ES-I3 (cell line): ENCODE measurements at regions not wholly inside any gene's neighbourhood (a gene's known extent, or its start where the extent isn't known, plus 50 kb on each side); places are given as distances from the start of the nearest gene placed in this dataset.

Source experiments
- H3K36me3 ChIP-seq: 2 replicates; pipeline ENCODE4 v1.6.1; 2013; ENCODE audit warnings: mild to moderate bottlenecking, low read length, control low read depth, moderate library complexity; ENCODE audit not compliant: insufficient read depth
- H3K4me1 ChIP-seq: 2 replicates; pipeline ENCODE4 v1.6.1; 2013; ENCODE audit warnings: mild to moderate bottlenecking, control low read depth, low read length; ENCODE audit not compliant: insufficient read depth
- H3K9ac ChIP-seq: 2 replicates; pipeline ENCODE4 v1.6.1; 2013; ENCODE audit warnings: low read depth, mild to moderate bottlenecking, low read length, moderate library complexity
- H3K9me3 ChIP-seq: 2 replicates; pipeline ENCODE4 v1.6.1; 2013; ENCODE audit warnings: mild to moderate bottlenecking, low read length, moderate library complexity; ENCODE audit not compliant: control insufficient read depth, insufficient read depth

GRCh38 chr4:170657761-170658160 is 568.0 kb upstream of the AADAT start:
- Histone ChIP-seq H3K36me3 (no peaks in the 10 kb centered on the region), H3K9me3 (no peaks in the 10 kb centered on the region), H3K4me1 (no peaks in the 10 kb centered on the region), H3K9ac (no peak overlapping the region)

DNA sequence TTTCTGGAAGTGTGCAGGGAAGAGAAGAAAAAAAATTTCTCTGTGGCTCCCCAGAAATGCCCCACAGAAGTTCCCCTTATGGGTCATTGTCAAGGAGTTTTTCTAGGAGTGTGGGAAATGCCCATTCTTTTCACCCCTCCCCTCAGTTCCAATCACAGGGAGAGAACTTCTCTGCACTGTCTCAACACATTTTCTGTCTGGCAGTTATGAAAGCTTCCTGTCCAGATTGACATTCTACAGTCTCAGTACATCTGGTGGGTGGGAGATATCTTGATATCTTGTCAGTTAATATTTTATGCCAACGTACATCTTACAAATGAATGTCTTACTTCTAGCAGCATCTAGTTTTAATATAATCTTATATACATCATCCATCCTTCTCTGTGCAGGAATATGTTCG is 566.8 kb upstream of the AADAT start:
- no peak overlapping the region for H3K9ac ChIP-seq
- H3K9me3 ChIP-seq = no peaks in the 10 kb centered on the region
- no peaks in the 10 kb centered on the region for H3K4me1 ChIP-seq
- no peaks in the 10 kb centered on the region for H3K36me3 ChIP-seq

DNA sequence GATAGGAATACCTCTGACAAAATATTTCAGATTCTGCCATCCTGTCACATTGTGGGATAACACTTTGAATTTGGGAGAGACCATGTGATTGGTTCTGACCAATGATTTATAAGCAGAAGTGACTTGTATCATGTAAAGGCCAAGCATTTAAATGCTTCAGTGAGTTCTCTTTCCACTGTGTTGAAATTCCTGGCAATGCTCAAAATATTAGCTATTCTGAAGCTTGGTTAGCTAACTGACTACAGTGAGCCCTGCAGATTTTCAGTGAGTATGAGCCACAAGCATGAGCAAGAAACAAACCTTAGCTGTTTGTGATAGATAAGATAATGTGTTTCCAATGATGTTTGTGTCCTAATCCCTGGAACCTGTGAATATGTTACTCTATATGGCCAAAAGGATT is 562.8 kb upstream of the AADAT start:
- Histone ChIP-seq H3K9ac (no peak overlapping the region), H3K9me3 (no peaks in the 10 kb centered on the region), H3K36me3 (no peaks in the 10 kb centered on the region), H3K4me1 (no peaks in the 10 kb centered on the region)

- H3K4me1 ChIP-seq = no peaks in the 10 kb centered on the region
- H3K9me3 ChIP-seq = no peaks in the 10 kb centered on the region
- H3K9ac ChIP-seq = no peak overlapping the region
- no peaks in the 10 kb centered on the region for H3K36me3 ChIP-seq
Measured at GRCh38 chr4:170651786-170652185, 562.0 kb upstream of the AADAT start.

DNA sequence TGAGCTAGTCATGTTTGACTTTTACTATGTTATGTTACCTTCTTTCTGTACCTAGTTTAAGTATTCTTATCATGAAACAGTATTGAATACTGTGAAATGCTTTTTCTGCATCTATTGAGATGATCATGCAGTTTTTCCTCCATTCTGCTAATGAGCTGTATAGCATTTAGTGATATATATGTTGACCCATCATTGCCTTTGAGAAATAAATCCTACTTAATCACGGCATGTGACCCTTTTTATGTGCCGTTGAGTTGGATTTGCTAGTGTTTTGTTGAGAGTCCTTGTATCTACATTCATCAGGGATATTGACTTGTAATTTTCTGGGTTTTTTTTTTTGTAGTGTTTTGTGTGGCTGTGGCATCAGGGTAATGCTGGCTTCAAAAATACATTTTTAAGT is 537.7 kb upstream of the AADAT start:
- Histone ChIP-seq H3K9ac (no peak overlapping the region), H3K4me1 (no peaks in the 10 kb centered on the region), H3K36me3 (no peaks in the 10 kb centered on the region), H3K9me3 (no peaks in the 10 kb centered on the region)

- H3K9ac ChIP-seq = no peak overlapping the region
- H3K36me3 ChIP-seq = no peaks in the 10 kb centered on the region
- no peaks in the 10 kb centered on the region for H3K9me3 ChIP-seq
- H3K4me1 ChIP-seq = no peaks in the 10 kb centered on the region
Measured at GRCh38 chr4:170623899-170624298, 534.1 kb upstream of the AADAT start.

DNA sequence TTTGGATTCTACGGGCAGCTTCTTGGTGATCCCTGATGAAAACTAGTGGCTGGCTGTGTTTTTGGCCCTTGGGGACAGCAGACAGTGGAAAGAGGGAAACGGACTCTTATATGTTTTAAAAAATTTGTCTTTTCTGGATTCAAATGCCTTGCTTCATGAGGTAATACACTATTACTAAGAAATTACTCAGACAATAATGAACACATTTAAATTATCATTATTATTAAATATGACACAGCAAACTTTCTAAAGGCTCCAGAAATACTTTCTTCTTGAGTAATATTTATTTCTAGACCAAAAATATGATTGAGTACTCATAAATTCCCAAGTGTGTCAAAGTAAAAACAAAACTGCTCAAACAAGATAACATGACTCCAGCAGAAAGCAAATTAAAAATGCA is 520.7 kb upstream of the AADAT start:
- Histone ChIP-seq H3K9me3 (no peaks in the 10 kb centered on the region), H3K36me3 (no peaks in the 10 kb centered on the region), H3K4me1 (no peaks in the 10 kb centered on the region), H3K9ac (no peak overlapping the region)

DNA sequence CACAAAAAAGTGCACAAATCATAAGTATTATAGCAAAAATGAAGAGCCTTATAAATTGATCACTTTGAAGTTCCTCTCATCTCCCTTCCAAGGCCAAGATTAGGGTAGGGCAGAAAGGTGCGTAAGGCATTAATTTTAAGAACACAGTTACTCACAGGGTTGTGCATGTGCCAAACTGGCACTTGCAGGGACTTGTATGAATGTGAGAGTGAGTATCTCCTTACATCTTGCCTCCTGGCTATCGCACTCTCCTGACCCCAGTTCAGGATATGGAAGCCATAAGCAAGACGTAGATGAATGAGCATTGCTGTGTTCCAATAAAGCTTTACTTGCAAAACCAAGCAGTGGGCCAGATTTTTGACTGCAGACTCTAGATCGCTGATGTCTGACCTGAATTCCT is 510.1 kb upstream of the AADAT start:
- H3K9ac ChIP-seq = no peak overlapping the region
- no peaks in the 10 kb centered on the region for H3K36me3 ChIP-seq
- H3K4me1 ChIP-seq = no peaks in the 10 kb centered on the region
- no peaks in the 10 kb centered on the region for H3K9me3 ChIP-seq

DNA sequence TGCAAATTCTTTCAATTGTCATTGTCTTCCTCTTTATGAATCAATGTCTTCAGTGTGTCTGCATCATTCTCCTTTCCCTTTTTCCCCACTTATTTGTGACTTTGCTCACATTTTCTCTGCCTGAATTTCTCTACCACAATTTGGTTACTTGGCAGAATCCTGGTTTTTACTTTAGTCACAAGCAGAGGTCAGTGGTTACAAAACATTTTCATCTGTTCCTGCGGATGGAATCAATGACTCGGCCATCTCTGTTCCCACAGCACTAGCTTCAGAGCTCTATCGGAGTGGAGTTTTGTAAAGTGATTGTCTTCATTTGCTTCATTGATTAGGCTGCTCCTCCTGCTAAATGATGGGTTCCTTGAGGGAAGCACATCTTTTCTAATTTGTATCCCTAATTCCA is 501.3 kb upstream of the AADAT start:
- H3K4me1 ChIP-seq = peaks cover 8% of the 10 kb centered on the region; the same call in 1 of the 2 replicates
- H3K9ac ChIP-seq = no peak overlapping the region
- H3K9me3 ChIP-seq = no peaks in the 10 kb centered on the region
- H3K36me3 ChIP-seq = no peaks in the 10 kb centered on the region

- Histone ChIP-seq H3K9me3 (no peaks in the 10 kb centered on the region), H3K4me1 (peaks cover 8% of the 10 kb centered on the region; the same call in 1 of the 2 replicates), H3K36me3 (no peaks in the 10 kb centered on the region), H3K9ac (no peak overlapping the region)
Measured at GRCh38 chr4:170589597-170590191, 499.9 kb upstream of the AADAT start.

- H3K4me1 ChIP-seq = peaks cover 14% of the 10 kb centered on the region
- H3K9ac ChIP-seq = no peak overlapping the region
- H3K36me3 ChIP-seq = no peaks in the 10 kb centered on the region
- H3K9me3 ChIP-seq = no peaks in the 10 kb centered on the region
Measured at GRCh38 chr4:170581969-170582368, 492.2 kb upstream of the AADAT start.

DNA sequence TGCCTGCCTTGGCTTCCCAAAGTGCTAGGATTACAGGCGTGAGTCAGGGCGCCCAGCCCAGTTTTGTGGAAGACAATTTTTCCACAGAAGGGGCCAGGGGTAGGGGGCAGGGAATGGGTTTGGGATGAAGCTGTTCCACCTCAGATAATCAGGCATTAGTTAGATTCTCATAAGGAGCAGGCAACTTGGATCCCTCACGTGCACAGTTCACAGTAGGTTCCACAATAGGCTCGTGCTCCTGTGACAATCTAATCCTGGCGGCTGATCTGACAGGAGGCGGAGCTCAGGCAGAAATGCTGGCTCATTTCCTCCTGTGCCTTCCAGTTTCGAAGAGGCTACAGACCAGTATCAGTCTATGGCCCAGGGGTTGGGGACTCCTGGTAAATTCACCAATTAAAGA is 491.6 kb upstream of the AADAT start:
- H3K9ac ChIP-seq = no peak overlapping the region
- H3K36me3 ChIP-seq = no peaks in the 10 kb centered on the region
- no peaks in the 10 kb centered on the region for H3K9me3 ChIP-seq
- H3K4me1 ChIP-seq = peaks cover 14% of the 10 kb centered on the region

DNA sequence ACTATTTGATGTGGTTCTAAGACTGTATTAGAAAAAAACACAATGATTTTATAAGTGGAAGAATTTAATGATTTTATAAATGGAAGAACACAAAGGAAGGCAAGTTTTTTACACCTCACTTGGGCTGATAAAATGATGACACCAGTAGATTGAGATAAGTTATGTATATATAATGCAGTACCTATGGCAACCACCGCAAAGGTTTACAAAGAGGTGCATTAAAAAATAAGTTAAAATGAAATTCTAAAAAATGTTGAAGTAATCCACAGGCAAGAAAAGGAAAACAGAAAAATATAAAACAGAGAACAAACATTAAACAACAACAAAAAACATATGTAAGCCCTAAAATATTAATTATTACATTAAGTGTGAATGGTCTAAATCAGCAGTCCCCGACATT is 490.9 kb upstream of the AADAT start:
- no peaks in the 10 kb centered on the region for H3K36me3 ChIP-seq
- no peaks in the 10 kb centered on the region for H3K9me3 ChIP-seq
- H3K9ac ChIP-seq = no peak overlapping the region
- peaks cover 14% of the 10 kb centered on the region for H3K4me1 ChIP-seq

DNA sequence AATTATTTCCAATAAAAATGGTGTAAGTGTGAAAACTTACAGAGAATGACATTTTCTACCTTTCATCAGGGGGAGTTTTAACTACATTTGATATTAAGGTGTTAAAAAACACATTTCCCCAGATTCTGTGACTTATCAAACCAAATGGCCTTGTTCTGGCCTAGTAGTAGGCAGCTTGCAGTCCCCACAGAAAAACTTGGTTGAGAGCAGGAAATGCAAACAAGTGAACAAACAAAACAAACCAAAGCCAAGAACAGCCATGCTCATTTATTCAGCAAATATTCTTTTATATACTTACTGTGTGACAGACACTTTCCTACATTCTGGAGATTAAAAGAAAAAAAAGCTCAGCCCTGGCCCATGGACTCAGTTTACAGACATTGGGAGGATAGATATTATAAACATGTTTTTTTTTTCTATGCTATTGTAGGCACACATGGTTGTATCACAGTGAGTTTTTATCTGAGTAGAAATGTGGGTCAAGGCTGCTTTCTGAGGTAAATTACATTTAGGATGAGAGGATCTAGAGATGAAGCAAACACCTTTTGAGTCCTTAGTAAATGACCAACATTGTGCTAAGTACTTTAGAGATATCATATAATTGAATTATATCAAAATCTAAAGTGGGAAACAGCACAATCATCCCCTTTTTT is 449.2 kb upstream of the AADAT start:
- H3K36me3 ChIP-seq = no peaks in the 10 kb centered on the region
- no peak overlapping the region for H3K9ac ChIP-seq
- no peaks in the 10 kb centered on the region for H3K9me3 ChIP-seq
- H3K4me1 ChIP-seq = no peaks in the 10 kb centered on the region
